HG03066 (cell line): ENCODE measurements at regions not wholly inside any gene's neighbourhood (a gene's known extent, or its start where the extent isn't known, plus 50 kb on each side); places are given as distances from the start of the nearest gene placed in this dataset.
"Not testable (repeated sequence)": the region's sequence is repeated elsewhere in the genome, so short reads cannot be mapped to it uniquely, and the experiment has no call there.

Experiments used
- ATAC-seq: cut with Tn5 transposase; IDR thresholded peaks from one replicate; pipeline ENCODE4 v1.9.1; 2021; ENCODE audit warnings: low read depth; ENCODE audit not compliant: unreplicated experiment

- ATAC-seq, result no peak
These were observed 2022.0 kb upstream of the CELF4 start for GRCh38 chr18:39587586-39587985.

- ATAC-seq, result no peak
These were observed 2021.1 kb upstream of the CELF4 start for GRCh38 chr18:39586741-39587140.

- ATAC-seq, result no peak
These were observed 2009.3 kb upstream of the CELF4 start for GRCh38 chr18:39574897-39575296.

GRCh38 chr18:39571511-39571910, 2005.9 kb upstream of the CELF4 start:
- no peak for ATAC-seq

- not testable (repeated sequence) for ATAC-seq
These were observed 2000.1 kb upstream of the CELF4 start for GRCh38 chr18:39565551-39566230.

- ATAC-seq, result no peak
These were observed 1999.1 kb upstream of the CELF4 start for GRCh38 chr18:39564716-39565115.

- ATAC-seq, result no peak
These were observed 1995.5 kb upstream of the CELF4 start for GRCh38 chr18:39561126-39561525.

GRCh38 chr18:39558658-39559057, 1993.1 kb upstream of the CELF4 start:
- ATAC-seq, result no peak

- no peak for ATAC-seq
These were observed 1989.9 kb upstream of the CELF4 start for GRCh38 chr18:39555496-39555895.

- ATAC-seq, result no peak
These were observed 1985.1 kb upstream of the CELF4 start for GRCh38 chr18:39550701-39551100.

- no peak for ATAC-seq
These were observed 1983.5 kb upstream of the CELF4 start for GRCh38 chr18:39549144-39549543.

- no peak for ATAC-seq
These were observed 1966.1 kb upstream of the CELF4 start for GRCh38 chr18:39531659-39532058.

- no peak for ATAC-seq
These were observed 1963.8 kb upstream of the CELF4 start for GRCh38 chr18:39529358-39529757.

- ATAC-seq, result no peak
These were observed 1961.9 kb upstream of the CELF4 start for GRCh38 chr18:39527465-39527864.

- no peak for ATAC-seq
These were observed 1958.8 kb upstream of the CELF4 start for GRCh38 chr18:39524370-39524769.

- ATAC-seq, result no peak
These were observed 1957.7 kb upstream of the CELF4 start for GRCh38 chr18:39523281-39523680.

GRCh38 chr18:39521164-39521563, 1955.6 kb upstream of the CELF4 start:
- no peak for ATAC-seq

GRCh38 chr18:39519741-39520140, 1954.1 kb upstream of the CELF4 start:
- no peak for ATAC-seq

GRCh38 chr18:39515299-39515698, 1949.7 kb upstream of the CELF4 start:
- no peak for ATAC-seq

GRCh38 chr18:39513186-39513585, 1947.6 kb upstream of the CELF4 start:
- no peak for ATAC-seq

- no peak for ATAC-seq
These were observed 1941.2 kb upstream of the CELF4 start for GRCh38 chr18:39506581-39507330.

GRCh38 chr18:39500306-39500705, 1934.7 kb upstream of the CELF4 start:
- no peak for ATAC-seq
